Psoas muscle (tissue), 7 donors: ENCODE measurements at regions not wholly inside any gene's neighbourhood (a gene's known extent, or its start where the extent isn't known, plus 50 kb on each side); places are given as distances from the start of the nearest gene placed in this dataset.

Experiments
- ATAC-seq, 4 donors: fragments of 200-7000 bp; cut with Tn5 transposase; one replicate each; pipeline ENCODE4 v1.9.1; 2020; ENCODE audit warnings: moderate library complexity in 3 of 4, mild to moderate bottlenecking in 2 of 4
- DNase-seq, 2 donors: peaks; one replicate each; pipeline ENCODE4 v3.0.0-alpha.2; 2020
- H3K27ac ChIP-seq: fragments of 200-600 bp; one replicate; pipeline ENCODE4 v1.8.0; 2022
- H3K27me3 ChIP-seq, 3 donors: fragments of 200-600 bp in 1 of 3; one replicate each; pipeline versions ENCODE4 v1.6.1 to v1.8.0; 2013 to 2022; ENCODE audit warnings: low read length in 2 of 3, mild to moderate bottlenecking in 2 of 3, moderate library complexity in 1 of 3; ENCODE audit not compliant: insufficient read depth in 3 of 3
- H3K36me3 ChIP-seq, 2 donors: fragments of 200-600 bp in 1 of 2; one replicate each; pipeline versions ENCODE4 v1.6.1 to v1.8.0; 2013 to 2022; ENCODE audit warnings: low read depth in 1 of 2, mild to moderate bottlenecking in 1 of 2, moderate library complexity in 1 of 2; ENCODE audit not compliant: insufficient read depth in 1 of 2
- H3K4me1 ChIP-seq: fragments of 200-600 bp; one replicate; pipeline ENCODE4 v1.8.0; 2022
- H3K4me3 ChIP-seq: fragments of 200-600 bp; one replicate; pipeline ENCODE4 v1.8.0; 2022; ENCODE audit warnings: mild to moderate bottlenecking
- H3K9me3 ChIP-seq: fragments of 200-600 bp; one replicate; pipeline ENCODE4 v1.8.0; 2022
- WGBS, 3 donors: extraction: QIAGEN DNeasy Blood & Tissue Kit; methylation state at CpG; one replicate each; pipeline versions ENCODE4 v1.1.6 to v1.1.7; 2013; 5-methylcytosine and 5-hydroxymethylcytosine counted together
- intact Hi-C, 2 donors: fragments of 100-400 bp; cut with DNase I; formaldehyde crosslinking; loops; one replicate each; pipeline versions ENCODE4 v1.11.0 to v1.14.2; 2022
- TF ChIP-seq, protein P1 (sequence below): fragments of 200-600 bp; IDR thresholded peaks from one replicate; pipeline ENCODE4 v1.8.0; 2022; ENCODE audit warnings: antibody characterized with exemption
- donor health status: healthy with polysubstance abuse.
- donor health status: DM: no; HTN: no; CAD: no; lungs with moderate emphysema.
- donor health status: Bipolar disorder and iron deficiency.
- donor health status: healthy.
- donor health status: DM: yes; HTN: yes; CAD: no.
- donor health status: DM: no; HTN: no; CAD: no.
- donor health status: DM: yes; HTN: yes; CAD: no.

DNA sequence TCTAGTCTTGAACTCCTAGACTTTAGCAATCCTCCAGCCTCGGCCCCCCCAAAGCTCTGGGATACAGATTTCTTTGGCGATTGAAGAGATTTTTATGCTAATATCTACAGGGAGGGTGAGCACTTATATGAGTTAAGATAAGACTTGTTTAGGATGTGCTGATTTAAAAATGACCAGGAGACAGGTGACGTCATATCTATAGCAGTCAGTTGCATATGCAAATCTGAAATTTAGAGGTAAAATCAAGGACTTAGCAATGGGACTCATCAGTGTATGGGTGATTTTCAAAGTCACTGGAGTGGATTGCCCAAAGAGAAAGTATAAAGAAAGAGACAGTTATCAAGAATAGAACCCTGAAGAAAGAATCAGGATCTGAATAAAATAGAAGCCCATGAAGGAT is 394.5 kb downstream of the ADGRL2 start:
- Histone ChIP-seq H3K27ac (no peak overlapping the region), H3K36me3 (no peaks in the 10 kb centered on the region), H3K4me3 (no peak overlapping the region), H3K27me3 (no peaks in the 10 kb centered on the region), H3K4me1 (no peaks in the 10 kb centered on the region), H3K9me3 (no peaks in the 10 kb centered on the region)
- 91 to 97% (median 97%) methylated on average over 3 of the region's 3 CpGs for WGBS, 3 donors
- ATAC-seq (no peak), DNase-seq (no peak)
- TF ChIP-seq, protein P1, sequence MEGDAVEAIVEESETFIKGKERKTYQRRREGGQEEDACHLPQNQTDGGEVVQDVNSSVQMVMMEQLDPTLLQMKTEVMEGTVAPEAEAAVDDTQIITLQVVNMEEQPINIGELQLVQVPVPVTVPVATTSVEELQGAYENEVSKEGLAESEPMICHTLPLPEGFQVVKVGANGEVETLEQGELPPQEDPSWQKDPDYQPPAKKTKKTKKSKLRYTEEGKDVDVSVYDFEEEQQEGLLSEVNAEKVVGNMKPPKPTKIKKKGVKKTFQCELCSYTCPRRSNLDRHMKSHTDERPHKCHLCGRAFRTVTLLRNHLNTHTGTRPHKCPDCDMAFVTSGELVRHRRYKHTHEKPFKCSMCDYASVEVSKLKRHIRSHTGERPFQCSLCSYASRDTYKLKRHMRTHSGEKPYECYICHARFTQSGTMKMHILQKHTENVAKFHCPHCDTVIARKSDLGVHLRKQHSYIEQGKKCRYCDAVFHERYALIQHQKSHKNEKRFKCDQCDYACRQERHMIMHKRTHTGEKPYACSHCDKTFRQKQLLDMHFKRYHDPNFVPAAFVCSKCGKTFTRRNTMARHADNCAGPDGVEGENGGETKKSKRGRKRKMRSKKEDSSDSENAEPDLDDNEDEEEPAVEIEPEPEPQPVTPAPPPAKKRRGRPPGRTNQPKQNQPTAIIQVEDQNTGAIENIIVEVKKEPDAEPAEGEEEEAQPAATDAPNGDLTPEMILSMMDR, result no peak
- intact Hi-C loops, result no loop called here

DNA sequence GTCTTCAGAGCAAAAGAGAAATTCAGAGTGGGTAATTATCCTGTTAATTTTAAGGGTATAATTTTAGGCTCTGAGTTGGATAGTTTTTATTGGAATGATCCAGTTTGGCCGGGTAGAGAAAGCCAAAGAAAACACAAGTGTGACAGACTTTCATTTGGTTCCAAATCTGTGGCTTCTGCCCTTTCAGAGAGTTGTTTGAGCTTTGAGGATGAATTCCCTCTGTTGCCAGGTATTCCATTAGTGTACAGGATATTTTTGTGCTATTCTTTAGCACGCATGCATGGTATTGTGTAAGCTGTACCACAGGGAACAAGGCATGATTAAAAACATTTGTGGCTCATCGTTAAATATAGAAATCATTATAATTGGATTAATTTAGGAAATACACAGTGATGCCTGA is 384.4 kb downstream of the ADGRL2 start:
- DNase-seq, result no peak
- TF ChIP-seq, protein P1, result no peak
- Histone ChIP-seq H3K9me3 (no peaks in the 10 kb centered on the region), H3K27ac (no peak overlapping the region), H3K4me3 (no peak overlapping the region), H3K4me1 (no peaks in the 10 kb centered on the region), H3K27me3 (no peaks in the 10 kb centered on the region), H3K36me3 (no peaks in the 10 kb centered on the region)
- no peak for ATAC-seq
- intact Hi-C loops, result no loop called here
- 37 to 59% (median 40%) methylated on average over 3 of the region's 3 CpGs for WGBS, 3 donors

DNA sequence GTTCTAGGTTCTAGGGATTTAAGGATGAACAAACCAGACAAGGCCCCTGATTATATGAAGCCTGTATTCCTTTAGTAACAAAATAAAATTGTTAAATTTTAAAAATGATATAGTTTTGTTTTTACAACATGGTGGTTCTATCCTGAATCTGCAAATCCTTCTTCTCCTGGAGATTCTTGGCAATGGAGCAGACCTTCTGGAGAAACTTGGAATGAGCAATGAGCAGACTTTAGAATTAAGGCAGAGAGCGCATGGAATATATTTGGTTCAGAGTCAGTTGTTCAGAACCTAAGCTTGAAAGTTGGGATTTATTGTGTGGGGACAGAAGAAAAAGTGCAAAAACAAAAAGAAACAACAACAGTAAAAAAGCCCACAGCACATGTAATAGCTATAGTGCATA is 381.1 kb downstream of the ADGRL2 start:
- DNase-seq (no peak), ATAC-seq (no peak)
- TF ChIP-seq, protein P1, result no peak
- no peak overlapping the region for H3K4me3 ChIP-seq
- H3K27ac ChIP-seq, result no peak overlapping the region
- no peaks in the 10 kb centered on the region for H3K9me3 ChIP-seq
- H3K27me3 ChIP-seq, result no peaks in the 10 kb centered on the region
- H3K36me3 ChIP-seq, result no peaks in the 10 kb centered on the region
- no peaks in the 10 kb centered on the region for H3K4me1 ChIP-seq
- intact Hi-C loops, result no loop called here
- 39 to 99% (median 92%) methylated on average over 1 of the region's 1 CpG for WGBS, 3 donors

DNA sequence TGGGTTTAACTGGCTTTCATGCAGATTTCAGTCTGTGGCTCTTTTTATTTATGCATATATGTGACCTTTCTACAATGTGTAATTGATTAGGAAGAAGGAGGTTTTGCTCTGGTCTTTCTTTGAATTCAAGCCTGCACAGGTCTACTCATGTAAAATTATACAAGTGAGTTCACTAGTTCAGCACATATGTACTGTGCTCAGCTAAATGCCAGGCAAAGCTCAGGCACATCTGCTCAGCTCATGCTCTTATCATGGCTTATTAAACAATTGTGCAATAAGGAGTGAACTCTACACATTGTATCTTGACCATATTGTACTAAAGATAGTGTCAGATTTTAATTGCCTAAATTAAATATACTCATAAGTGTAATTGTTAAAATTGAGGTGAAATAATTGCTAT is 378.4 kb downstream of the ADGRL2 start:
- Histone ChIP-seq H3K27me3 (no peaks in the 10 kb centered on the region), H3K4me1 (no peaks in the 10 kb centered on the region), H3K36me3 (no peaks in the 10 kb centered on the region), H3K4me3 (no peak overlapping the region), H3K27ac (no peak overlapping the region), H3K9me3 (no peaks in the 10 kb centered on the region)
- DNase-seq (no peak), ATAC-seq (no peak)
- intact Hi-C loops, result no loop called here
- TF ChIP-seq, protein P1, result no peak

DNA sequence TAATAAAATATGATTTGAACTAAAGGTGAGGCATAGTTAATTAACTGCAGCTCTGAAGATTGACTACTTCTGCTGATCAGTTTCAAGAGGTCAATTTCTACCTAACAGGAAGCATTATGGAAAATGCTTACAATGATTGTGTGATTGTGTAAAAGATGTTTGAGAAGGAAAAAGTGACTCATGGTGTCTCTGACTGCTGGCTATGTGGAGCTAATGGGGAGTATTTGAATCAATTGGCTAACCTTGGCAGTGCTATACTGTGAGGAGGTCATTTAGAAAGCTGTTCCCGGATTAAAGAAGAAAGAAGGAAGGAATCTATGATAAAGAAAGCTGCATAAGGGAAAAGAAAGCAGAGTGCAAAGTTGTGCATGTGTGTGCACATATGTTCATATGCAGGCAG is 376.5 kb downstream of the ADGRL2 start:
- Histone ChIP-seq H3K36me3 (no peaks in the 10 kb centered on the region), H3K4me3 (no peak overlapping the region), H3K27ac (no peak overlapping the region), H3K4me1 (no peaks in the 10 kb centered on the region), H3K27me3 (no peaks in the 10 kb centered on the region), H3K9me3 (no peaks in the 10 kb centered on the region)
- ATAC-seq, result no peak
- no peak for DNase-seq
- TF ChIP-seq, protein P1, result no peak
- intact Hi-C loops, result no loop called here
- 74 to 80% (median 74%) methylated on average over 1 of the region's 1 CpG for WGBS, 3 donors
